H9 (cell line): ENCODE measurements at regions not wholly inside any gene's neighbourhood (a gene's known extent, or its start where the extent isn't known, plus 50 kb on each side); places are given as distances from the start of the nearest gene placed in this dataset.

Source experiments
- DNase-seq: peaks from one replicate; pipeline ENCODE4 v3.0.0-alpha.2; 2017
- H2AFZ ChIP-seq: one replicate; pipeline ENCODE4 v1.6.1; 2013; ENCODE audit warnings: mild to moderate bottlenecking, low read length, control low read depth, moderate library complexity
- H2AK5ac ChIP-seq: 2 replicates; pipeline ENCODE4 v1.6.1; 2013; ENCODE audit warnings: low read length, control low read depth, mixed read lengths; ENCODE audit not compliant: insufficient read length
- H2BK120ac ChIP-seq: one replicate; pipeline ENCODE4 v1.6.1; 2013; ENCODE audit warnings: low read depth, mild to moderate bottlenecking, low read length, control low read depth, inconsistent platforms; ENCODE audit not compliant: poor library complexity, severe bottlenecking
- H2BK12ac ChIP-seq: 2 replicates; pipeline ENCODE4 v1.6.1; 2013; ENCODE audit warnings: low read length, control low read depth, mixed read lengths, low read depth; ENCODE audit not compliant: insufficient read length
- H2BK15ac ChIP-seq: 2 replicates; pipeline ENCODE4 v1.6.1; 2013; ENCODE audit warnings: low read depth, low read length, control low read depth
- H2BK20ac ChIP-seq: one replicate; pipeline ENCODE4 v1.6.1; 2013; ENCODE audit warnings: low read depth, mild to moderate bottlenecking, low read length, control low read depth, inconsistent platforms; ENCODE audit not compliant: poor library complexity, severe bottlenecking
- H2BK5ac ChIP-seq: 2 replicates; pipeline ENCODE4 v1.6.1; 2013; ENCODE audit warnings: low read length, control low read depth, mixed read lengths; ENCODE audit not compliant: insufficient read length
- H3K14ac ChIP-seq: 2 replicates; pipeline ENCODE4 v1.6.1; 2013; ENCODE audit warnings: low read length, control low read depth; ENCODE audit not compliant: insufficient read depth
- H3K18ac ChIP-seq: 2 replicates; pipeline ENCODE4 v1.6.1; 2013; ENCODE audit warnings: low read depth, mild to moderate bottlenecking, mixed read lengths, low read length, control low read depth; ENCODE audit not compliant: insufficient read length
- H3K23ac ChIP-seq: 2 replicates; pipeline ENCODE4 v1.6.1; 2013; ENCODE audit warnings: low read length, control low read depth, mixed read lengths, low read depth; ENCODE audit not compliant: insufficient read length
- H3K23me2 ChIP-seq: 2 replicates; pipeline ENCODE4 v1.6.1; 2013; ENCODE audit warnings: low read depth, mild to moderate bottlenecking, mixed read lengths, low read length, control low read depth; ENCODE audit not compliant: insufficient read length, poor library complexity, severe bottlenecking
- H3K27ac ChIP-seq: 2 replicates; pipeline ENCODE4 v1.5.1; 2013; ENCODE audit warnings: low read length, control low read depth, mixed read lengths, low read depth; ENCODE audit not compliant: insufficient read length
- H3K27me3 ChIP-seq: 2 replicates; pipeline ENCODE4 v1.6.1; 2013; ENCODE audit warnings: low read length, control low read depth, inconsistent platforms; ENCODE audit not compliant: insufficient read depth
- H3K4ac ChIP-seq: 2 replicates; pipeline ENCODE4 v1.6.1; 2013; ENCODE audit warnings: low read depth, mild to moderate bottlenecking, control low read depth, inconsistent platforms, low read length, moderate library complexity
- H3K4me1 ChIP-seq: 2 replicates; pipeline ENCODE4 v1.6.1; 2013; ENCODE audit warnings: low read length, control low read depth, inconsistent platforms; ENCODE audit not compliant: insufficient read depth
- H3K4me2 ChIP-seq: 2 replicates; pipeline ENCODE4 v1.6.1; 2013; ENCODE audit warnings: low read length, control low read depth, mixed read lengths; ENCODE audit not compliant: insufficient read length, insufficient read depth
- H3K56ac ChIP-seq: 2 replicates; pipeline ENCODE4 v1.6.1; 2013; ENCODE audit warnings: low read depth, mild to moderate bottlenecking, mixed read lengths, low read length, control low read depth; ENCODE audit not compliant: insufficient read length
- H3K79me1 ChIP-seq: 2 replicates; pipeline ENCODE4 v1.6.1; 2013; ENCODE audit warnings: low read depth, mild to moderate bottlenecking, moderate library complexity, low read length, control low read depth, inconsistent platforms; ENCODE audit not compliant: insufficient read depth, poor library complexity, severe bottlenecking
- H3K79me2 ChIP-seq: 2 replicates; pipeline ENCODE4 v1.6.1; 2013; ENCODE audit warnings: low read length, control low read depth, inconsistent platforms; ENCODE audit not compliant: insufficient read depth
- H3K9ac ChIP-seq: 2 replicates; pipeline ENCODE4 v1.6.1; 2013; ENCODE audit warnings: low read length, control low read depth, mixed read lengths; ENCODE audit not compliant: insufficient read length; ENCODE audit errors: extremely low read depth
- H3K9me3 ChIP-seq: one replicate; pipeline ENCODE4 v1.6.1; 2013; ENCODE audit warnings: low read depth, low read length, inconsistent platforms; ENCODE audit not compliant: control insufficient read depth
- H3T11ph ChIP-seq: one replicate; pipeline ENCODE4 v1.6.1; 2013; ENCODE audit warnings: mild to moderate bottlenecking, low read length, control low read depth, inconsistent platforms
- H4K20me1 ChIP-seq: one replicate; pipeline ENCODE4 v1.6.1; 2013; ENCODE audit not compliant: control insufficient read depth, insufficient read length, insufficient read depth
- H4K5ac ChIP-seq: 2 replicates; pipeline ENCODE4 v1.6.1; 2013; ENCODE audit warnings: low read depth, mild to moderate bottlenecking, mixed read lengths, low read length, control low read depth; ENCODE audit not compliant: insufficient read length
- H4K8ac ChIP-seq: replicated peaks from 2 replicates; pipeline ENCODE4 v1.6.1; 2013; ENCODE audit warnings: low read length, control low read depth, mixed read lengths, low read depth; ENCODE audit not compliant: insufficient read length
- H4K91ac ChIP-seq: 2 replicates; pipeline ENCODE4 v1.6.1; 2013; ENCODE audit warnings: low read depth, mild to moderate bottlenecking, moderate library complexity, mixed read lengths, low read length, control low read depth; ENCODE audit not compliant: insufficient read length
- H3K27ac Mint-ChIP-seq, 3 experiments: 2 replicates in 2 of 3; 3 replicates in 1 of 3; pipeline ENCODE4 v1.8.0; 2020 to 2021; ENCODE audit warnings: mixed read lengths in 3 of 3, mild to moderate bottlenecking in 1 of 3, moderate library complexity in 1 of 3
- H3K27me3 Mint-ChIP-seq: 2 replicates; pipeline ENCODE4 v1.8.0; 2021; ENCODE audit warnings: low read depth, mild to moderate bottlenecking, moderate library complexity, mixed read lengths
- H3K36me3 Mint-ChIP-seq, 3 experiments: 2 replicates in 2 of 3; 3 replicates in 1 of 3; pipeline ENCODE4 v1.8.0; 2020 to 2021; ENCODE audit warnings: low read depth in 3 of 3, mixed read lengths in 3 of 3; ENCODE audit not compliant: insufficient read depth in 1 of 3
- H3K4me1 Mint-ChIP-seq, 2 experiments: 2 replicates each; pipeline ENCODE4 v1.8.0; 2020; ENCODE audit warnings: mixed read lengths in 2 of 2
- H3K4me3 Mint-ChIP-seq, 2 experiments: 2 replicates in 1 of 2; 3 replicates in 1 of 2; pipeline ENCODE4 v1.8.0; 2020 to 2021; ENCODE audit warnings: mild to moderate bottlenecking in 2 of 2, mixed read lengths in 2 of 2, moderate library complexity in 1 of 2
- H3K9me3 Mint-ChIP-seq, 2 experiments: 2 replicates in 1 of 2; 3 replicates in 1 of 2; pipeline ENCODE4 v1.8.0; 2020; ENCODE audit warnings: mild to moderate bottlenecking in 2 of 2, mixed read lengths in 2 of 2, moderate library complexity in 1 of 2
- WGBS: extraction: QIAGEN DNeasy Blood & Tissue Kit; methylation state at CpG from one replicate; pipeline ENCODE4 v1.1.7; 2013; ENCODE audit warnings: missing lambda C conversion rate, low lambda C conversion rate, mixed read lengths; ENCODE audit not compliant: insufficient read length; ENCODE audit errors: extremely low coverage; 5-methylcytosine and 5-hydroxymethylcytosine counted together
- TF ChIP-seq, protein P1 (sequence below): fragments of 200-600 bp; sonication (generic); conservative IDR thresholded peaks from 3 replicates; pipeline ENCODE4 v1.8.0; 2021; ENCODE audit warnings: antibody characterized with exemption, mild to moderate bottlenecking

- no CpG with 5 or more reads among the region's 3 CpGs for WGBS
- no peaks in the 10 kb centered on the region for H3K4me1 ChIP-seq
- no peak overlapping the region for H2AK5ac ChIP-seq
- H4K8ac ChIP-seq = no peak overlapping the region
- no peak overlapping the region for H3K27ac ChIP-seq
- no peak for DNase-seq
- no peak overlapping the region for H3K56ac ChIP-seq
- H3K23me2 ChIP-seq = no peaks in the 10 kb centered on the region
- H3K79me2 ChIP-seq = no peaks in the 10 kb centered on the region
- no peaks in the 10 kb centered on the region for H3K27me3 ChIP-seq
- H3K9me3 Mint-ChIP-seq = no peaks in the 10 kb centered on the region
- H3K18ac ChIP-seq = no peak overlapping the region
- no peaks in the 10 kb centered on the region for H3K9me3 ChIP-seq
- TF ChIP-seq, protein P1, sequence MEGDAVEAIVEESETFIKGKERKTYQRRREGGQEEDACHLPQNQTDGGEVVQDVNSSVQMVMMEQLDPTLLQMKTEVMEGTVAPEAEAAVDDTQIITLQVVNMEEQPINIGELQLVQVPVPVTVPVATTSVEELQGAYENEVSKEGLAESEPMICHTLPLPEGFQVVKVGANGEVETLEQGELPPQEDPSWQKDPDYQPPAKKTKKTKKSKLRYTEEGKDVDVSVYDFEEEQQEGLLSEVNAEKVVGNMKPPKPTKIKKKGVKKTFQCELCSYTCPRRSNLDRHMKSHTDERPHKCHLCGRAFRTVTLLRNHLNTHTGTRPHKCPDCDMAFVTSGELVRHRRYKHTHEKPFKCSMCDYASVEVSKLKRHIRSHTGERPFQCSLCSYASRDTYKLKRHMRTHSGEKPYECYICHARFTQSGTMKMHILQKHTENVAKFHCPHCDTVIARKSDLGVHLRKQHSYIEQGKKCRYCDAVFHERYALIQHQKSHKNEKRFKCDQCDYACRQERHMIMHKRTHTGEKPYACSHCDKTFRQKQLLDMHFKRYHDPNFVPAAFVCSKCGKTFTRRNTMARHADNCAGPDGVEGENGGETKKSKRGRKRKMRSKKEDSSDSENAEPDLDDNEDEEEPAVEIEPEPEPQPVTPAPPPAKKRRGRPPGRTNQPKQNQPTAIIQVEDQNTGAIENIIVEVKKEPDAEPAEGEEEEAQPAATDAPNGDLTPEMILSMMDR = no peak
- H2BK5ac ChIP-seq = no peak overlapping the region
- no peak overlapping the region for H2BK15ac ChIP-seq
- no peaks in the 10 kb centered on the region for H4K20me1 ChIP-seq
- no peak overlapping the region for H3K4ac ChIP-seq
- no peak overlapping the region for H3K14ac ChIP-seq
- H2BK20ac ChIP-seq = no peak overlapping the region
- no peak overlapping the region for H4K91ac ChIP-seq
- no peak overlapping the region for H2AFZ ChIP-seq
- no peak overlapping the region for H3K4me2 ChIP-seq
- H4K5ac ChIP-seq = no peak overlapping the region
- H3K4me1 Mint-ChIP-seq = peaks cover 0 to 8% of the 10 kb centered on the region in 2 experiments; a peak in 2 of 4 replicates
- no peak overlapping the region for H3K4me3 Mint-ChIP-seq
- no peaks in the 10 kb centered on the region for H3K79me1 ChIP-seq
- H2BK120ac ChIP-seq = no peak overlapping the region
- no peak overlapping the region for H3K23ac ChIP-seq
- H3K27me3 Mint-ChIP-seq = no peaks in the 10 kb centered on the region
- no peaks in the 10 kb centered on the region for H3K36me3 Mint-ChIP-seq
- no peak overlapping the region for H3K27ac Mint-ChIP-seq
- H2BK12ac ChIP-seq = no peak overlapping the region
- no peak overlapping the region for H3K9ac ChIP-seq
- H3T11ph ChIP-seq = no peak overlapping the region
Measured at GRCh38 chr5:129377504-129377903, 82.6 kb upstream of the ADAMTS19 start.
